ENCODE measurements at regions not wholly inside any gene's neighbourhood (a gene's known extent, or its start where the extent isn't known, plus 50 kb on each side); places are given as distances from the start of the nearest gene placed in this dataset.

- TF ChIP-seq REST (IDR thresholded peaks at IDR 0.05; ENCODE audit: insufficient read depth in 1 of 2, low read depth in 2 of 2, low read length in 2 of 2), result no peak
- no peak for TF ChIP-seq TAF1 (IDR thresholded peaks at IDR 0.05; ENCODE audit: borderline replicate concordance, insufficient read depth, low read length)
- TF ChIP-seq POLR2AphosphoS5 (IDR thresholded peaks at IDR 0.05; ENCODE audit: low read depth, low read length), result no peak
- no peak for TF ChIP-seq SIN3A (IDR thresholded peaks at IDR 0.05; ENCODE audit: borderline replicate concordance, insufficient read depth, low read length)
- TF ChIP-seq FOXP2 (optimal IDR thresholded peaks at IDR 0.05; ENCODE audit: borderline replicate concordance, extremely low read depth, extremely low read length, insufficient read depth), result no peak
Measured at GRCh38 chr6:113439866-113440265, 417.3 kb upstream of the MARCKS start.
